Head of caudate nucleus (tissue), 42 donors: ENCODE measurements at regions not wholly inside any gene's neighbourhood (a gene's known extent, or its start where the extent isn't known, plus 50 kb on each side); places are given as distances from the start of the nearest gene placed in this dataset.

Experiments used
- DNase-seq, 42 donors: peaks; one replicate each; pipeline versions ENCODE4 v3.0.0 to v3.0.0-alpha.2; 2020 to 2021; ENCODE audit warnings: mixed read lengths in 7 of 42
- intact Hi-C: fragments of 100-400 bp; cut with DNase I; formaldehyde crosslinking; loops from one replicate; pipeline ENCODE4 v1.15.0; 2022

GRCh38 chr11:119924017-119924416, 195.0 kb upstream of the NECTIN1 start:
- intact Hi-C loops: no loop called here
- no peak for DNase-seq

DNA sequence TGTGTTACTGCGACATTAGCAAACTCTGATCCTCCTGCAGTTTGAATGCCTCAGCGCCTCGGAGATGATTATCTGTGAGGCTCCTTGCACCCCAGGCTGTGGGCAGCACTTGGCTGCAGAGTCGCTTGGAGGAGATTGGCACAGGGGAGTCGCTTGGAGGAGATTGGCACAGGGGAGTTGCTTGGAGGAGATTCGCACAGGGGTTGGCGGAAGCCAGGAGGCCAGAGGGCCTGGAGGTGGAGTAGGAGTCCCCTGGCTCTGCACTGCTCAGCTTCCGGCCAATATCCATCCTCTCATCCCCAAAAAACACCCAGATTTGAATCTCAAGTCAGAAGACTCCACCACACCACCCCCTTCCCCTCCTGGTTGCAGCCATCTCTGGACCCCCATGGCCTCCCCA, 192.6 kb upstream of the NECTIN1 start:
- intact Hi-C loops: no loop called here
- no peak for DNase-seq

GRCh38 chr11:119920666-119921387, 191.8 kb upstream of the NECTIN1 start:
- intact Hi-C loops: no loop called here
- DNase-seq: peak in 4 of 42 donors; percentile 12 to 46 (median 18)

DNA sequence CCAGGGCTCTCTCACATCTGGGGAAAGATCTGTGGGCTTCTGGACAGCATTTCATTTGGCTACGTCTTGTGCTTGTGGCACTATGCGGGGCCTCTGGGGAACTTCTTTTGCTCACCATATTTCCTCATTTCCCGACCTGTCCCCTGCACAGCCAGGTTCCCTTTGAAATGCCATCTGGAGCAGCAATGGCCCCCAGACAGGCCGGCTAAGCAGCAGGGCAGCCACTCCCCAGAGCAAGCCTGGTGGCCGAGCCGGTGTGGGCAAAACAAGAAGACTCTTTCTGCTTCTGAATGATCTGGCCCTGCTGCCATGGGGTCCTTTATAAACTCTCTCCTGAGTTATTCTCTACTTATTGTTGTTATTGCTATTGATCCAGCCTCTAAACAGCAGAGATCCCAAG, 190.7 kb upstream of the NECTIN1 start:
- intact Hi-C loops: no loop called here
- no peak for DNase-seq

GRCh38 chr11:119918347-119918746, 189.3 kb upstream of the NECTIN1 start:
- DNase-seq: no peak
- intact Hi-C loops: no loop called here

GRCh38 chr11:119916568-119916967, 187.6 kb upstream of the NECTIN1 start:
- no peak for DNase-seq
- intact Hi-C loops: no loop called here

DNA sequence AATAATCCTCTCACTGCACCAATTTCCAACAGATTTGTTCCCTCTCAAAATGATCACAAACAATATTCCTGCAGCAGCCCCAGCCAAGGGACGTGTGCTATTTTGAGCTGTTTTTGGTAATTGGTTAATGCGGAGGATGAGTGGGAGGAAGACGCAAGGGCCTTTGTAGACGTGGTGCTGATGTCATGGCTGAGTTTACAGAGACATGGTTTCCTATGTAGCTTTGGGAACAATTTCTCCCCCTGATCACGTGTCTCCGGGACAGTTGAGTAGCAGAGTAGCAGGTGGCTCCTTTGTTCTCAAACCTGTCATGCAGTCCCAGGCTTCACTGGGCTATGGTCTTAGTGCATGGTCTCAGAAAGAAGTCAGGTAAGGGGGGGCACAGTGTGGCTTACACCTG, 183.2 kb upstream of the NECTIN1 start:
- intact Hi-C loops: no loop called here
- no peak for DNase-seq

DNA sequence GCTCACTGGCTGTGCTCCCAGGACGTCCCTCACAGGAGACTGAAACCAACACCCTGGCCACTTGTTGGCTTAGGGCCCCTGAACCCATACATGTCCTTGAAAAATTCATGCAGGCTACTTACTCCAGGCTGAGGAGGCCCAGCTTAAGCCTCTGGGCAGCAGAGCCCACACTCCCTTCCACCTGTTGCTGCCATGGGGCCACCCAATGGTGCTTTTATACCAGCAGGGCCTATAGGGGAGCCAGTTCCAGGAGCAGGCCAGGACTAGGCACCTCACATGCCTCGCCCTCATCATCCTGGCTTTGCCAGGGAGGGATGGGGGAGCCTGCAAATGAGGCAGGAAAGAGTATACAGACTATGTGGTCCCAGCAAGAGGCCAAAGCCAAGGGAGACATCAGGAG, 181.7 kb upstream of the NECTIN1 start:
- intact Hi-C loops: no loop called here
- DNase-seq: no peak

DNA sequence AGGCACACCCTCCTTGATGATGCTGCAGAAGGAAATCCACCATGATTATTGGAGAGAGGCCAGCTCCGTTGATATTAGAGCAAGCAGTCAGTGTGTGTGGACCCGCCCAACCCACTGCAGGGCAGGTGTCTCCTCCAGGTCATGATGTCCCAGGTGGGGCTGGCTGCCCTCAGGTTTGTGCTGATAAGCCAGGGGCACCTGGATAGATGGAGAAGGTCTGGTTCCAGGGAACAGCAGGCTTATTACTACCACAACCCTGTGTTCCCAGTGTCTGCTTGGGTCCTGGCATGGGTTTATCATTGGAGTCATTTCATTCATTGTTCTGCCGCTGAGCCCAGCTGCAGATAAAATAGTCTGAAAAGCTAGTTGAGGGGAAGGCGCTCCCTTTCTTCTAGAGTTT, 181.1 kb upstream of the NECTIN1 start:
- intact Hi-C loops: no loop called here
- peak in 28 of 42 donors; percentile 22 to 73 (median 46) for DNase-seq

GRCh38 chr11:119909495-119909894, 180.5 kb upstream of the NECTIN1 start:
- peak in 1 of 42 donors; percentile 16 for DNase-seq
- intact Hi-C loops: no loop called here

- no peak for DNase-seq
- intact Hi-C loops: no loop called here
These were observed 180.1 kb upstream of the NECTIN1 start for GRCh38 chr11:119909077-119909476.

GRCh38 chr11:119908573-119908904, 179.5 kb upstream of the NECTIN1 start:
- DNase-seq: no peak
- intact Hi-C loops: no loop called here

DNA sequence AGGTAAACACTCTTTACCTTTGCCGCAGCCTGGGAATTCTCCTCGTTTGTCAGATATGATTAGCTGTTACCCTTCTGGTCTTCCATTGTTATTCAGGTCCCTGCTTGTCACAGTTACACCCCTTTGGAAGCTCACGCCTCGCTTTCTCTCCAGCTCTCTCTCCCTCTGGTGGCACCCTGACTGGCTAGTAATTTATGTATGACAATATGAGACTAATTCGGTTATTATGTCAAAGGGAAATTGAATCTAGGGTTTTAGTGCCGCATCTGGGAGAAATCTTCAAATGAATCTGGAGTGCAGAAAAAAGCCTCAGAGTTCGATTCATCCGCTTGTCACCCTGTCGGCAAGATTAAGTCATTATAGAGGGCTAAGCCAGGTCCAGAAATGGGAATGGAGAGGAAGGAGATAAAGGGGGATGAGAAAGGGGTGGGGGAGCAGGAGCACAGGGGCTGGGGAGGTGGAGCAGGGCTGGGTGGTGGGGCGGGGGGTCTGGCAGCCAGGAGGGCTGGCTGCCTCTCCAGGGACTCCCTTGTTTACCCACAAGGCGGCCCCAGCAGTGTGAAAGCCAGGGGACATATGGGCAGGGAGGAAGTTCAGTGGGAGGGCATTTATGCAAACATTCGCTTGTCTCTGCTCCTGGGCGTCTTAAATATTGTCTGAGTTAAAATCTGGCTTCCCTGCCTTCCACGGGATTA, 179.0 kb upstream of the NECTIN1 start:
- intact Hi-C loops: no loop called here
- DNase-seq: peak in 6 of 42 donors; percentile 18 to 61 (median 32)

- no peak for DNase-seq
- intact Hi-C loops: no loop called here
These were observed 178.3 kb upstream of the NECTIN1 start for GRCh38 chr11:119907122-119907851.

GRCh38 chr11:119906376-119906775, 177.4 kb upstream of the NECTIN1 start:
- DNase-seq: no peak

GRCh38 chr11:119905162-119905561, 176.2 kb upstream of the NECTIN1 start:
- intact Hi-C loops: no loop called here
- no peak for DNase-seq

More at GRCh38 chr11:119906376-119906775, 177.4 kb upstream of the NECTIN1 start:
- intact Hi-C loops: no loop called here

DNA sequence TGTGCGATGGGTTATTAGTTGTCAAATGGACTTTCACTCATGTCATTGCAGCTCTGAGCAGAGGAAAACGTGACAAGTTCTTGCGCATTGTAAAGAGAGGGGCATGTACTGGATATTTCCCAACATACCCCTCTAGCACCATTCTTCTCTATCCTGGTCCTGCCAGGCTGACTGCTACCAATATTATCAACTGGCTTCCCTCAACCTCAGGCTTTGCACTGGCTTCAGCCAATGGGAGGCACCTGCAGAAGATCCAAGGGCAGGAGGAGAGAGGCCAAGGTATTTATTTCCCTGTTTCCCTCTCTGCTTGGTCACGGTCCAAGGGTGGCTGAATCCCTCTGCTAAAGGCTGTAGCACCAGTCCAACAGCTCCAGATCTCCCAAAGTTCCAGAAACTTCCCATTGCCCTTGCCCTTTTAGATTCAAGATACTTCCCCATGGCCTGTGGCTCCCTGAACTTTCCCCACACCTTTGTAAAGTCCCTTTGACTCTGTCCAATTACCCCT, 175.6 kb upstream of the NECTIN1 start:
- DNase-seq: no peak
- intact Hi-C loops: no loop called here

DNA sequence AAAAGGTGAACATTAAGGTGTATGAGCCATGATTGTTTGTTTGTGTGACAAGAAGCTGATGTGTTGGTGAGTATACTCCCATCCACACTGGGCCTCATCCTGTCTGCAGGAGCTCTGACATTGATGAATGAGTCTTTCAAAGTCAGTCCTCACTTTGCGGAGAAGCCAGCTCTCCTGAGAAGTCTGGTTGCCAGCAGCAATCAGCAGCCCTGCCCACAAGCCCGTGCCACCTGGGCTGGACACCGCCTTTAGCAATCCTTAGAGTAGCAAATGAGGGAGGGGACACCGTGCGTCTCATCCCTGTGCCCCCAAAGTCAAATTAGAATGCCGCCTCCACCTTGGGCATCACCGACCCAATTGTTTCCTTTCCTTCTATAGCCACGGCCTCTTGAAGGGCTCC, 174.8 kb upstream of the NECTIN1 start:
- no peak for DNase-seq
- intact Hi-C loops: no loop called here

- intact Hi-C loops: no loop called here
- DNase-seq: no peak
These were observed 174.4 kb upstream of the NECTIN1 start for GRCh38 chr11:119903389-119903788.

DNA sequence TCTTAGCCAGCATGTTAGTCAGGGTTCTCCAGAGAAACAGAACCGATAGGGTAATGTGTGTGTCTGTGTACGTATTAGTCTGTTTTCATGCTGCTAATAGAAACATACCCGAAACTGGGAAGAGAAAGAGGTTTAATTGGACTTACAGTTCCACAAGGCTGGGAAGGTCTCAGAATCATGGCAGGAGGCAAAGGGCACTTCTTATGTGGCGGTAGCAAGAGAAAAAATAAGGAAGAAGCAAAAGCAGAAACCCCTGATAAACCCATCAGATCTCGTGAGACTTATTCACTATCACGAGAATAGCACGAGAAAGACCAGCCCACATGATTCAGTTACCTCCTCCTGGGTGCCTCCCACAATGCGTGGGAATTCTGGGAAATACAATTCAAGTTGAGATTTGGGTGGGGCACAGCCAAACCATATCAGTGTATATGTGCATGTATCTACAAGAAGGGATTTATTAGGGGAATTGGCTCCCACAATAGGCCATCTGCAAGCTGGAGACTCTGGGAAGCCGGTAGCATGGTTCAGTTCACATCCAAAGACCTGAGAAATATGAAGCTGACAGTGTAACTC, 173.7 kb upstream of the NECTIN1 start:
- intact Hi-C loops: no loop called here
- DNase-seq: no peak
